ENCODE measurements at regions not wholly inside any gene's neighbourhood (a gene's known extent, or its start where the extent isn't known, plus 50 kb on each side); places are given as distances from the start of the nearest gene placed in this dataset.
A peak's percentile ranks its signal among the peaks of the same experiment; 100 is the strongest.

GRCh38 chr10:113292086-113292485, 260.8 kb upstream of the HABP2 start:
- no peak for DNase-seq

GRCh38 chr10:113292743-113293142, 260.1 kb upstream of the HABP2 start:
- DNase-seq, result no peak

- DNase-seq, result no peak
These were observed 259.7 kb upstream of the HABP2 start for GRCh38 chr10:113293167-113293566.

- no peak for DNase-seq
These were observed 258.0 kb upstream of the HABP2 start for GRCh38 chr10:113294868-113295267.

GRCh38 chr10:113297226-113297625, 255.6 kb upstream of the HABP2 start:
- no peak for DNase-seq

- DNase-seq, result no peak
These were observed 254.2 kb upstream of the HABP2 start for GRCh38 chr10:113298616-113299015.

- no peak for DNase-seq
These were observed 252.7 kb upstream of the HABP2 start for GRCh38 chr10:113300201-113300600.

- DNase-seq, result peak in 1 of 2 donors; percentile 91
These were observed 252.2 kb upstream of the HABP2 start for GRCh38 chr10:113300617-113301016.

- DNase-seq, result no peak
These were observed 251.4 kb upstream of the HABP2 start for GRCh38 chr10:113301342-113301984.

- no peak for DNase-seq
These were observed 250.8 kb upstream of the HABP2 start for GRCh38 chr10:113302062-113302461.

- DNase-seq, result no peak
These were observed 249.2 kb upstream of the HABP2 start for GRCh38 chr10:113303544-113304146.

- no peak for DNase-seq
These were observed 248.1 kb upstream of the HABP2 start for GRCh38 chr10:113304726-113305125.

GRCh38 chr10:113305871-113306270, 247.0 kb upstream of the HABP2 start:
- DNase-seq, result no peak

GRCh38 chr10:113309791-113310190, 243.1 kb upstream of the HABP2 start:
- no peak for DNase-seq

GRCh38 chr10:113310347-113310746, 242.5 kb upstream of the HABP2 start:
- peak in 1 of 2 donors; percentile 72 for DNase-seq

GRCh38 chr10:113313048-113313602, 239.7 kb upstream of the HABP2 start:
- DNase-seq, result no peak

GRCh38 chr10:113313722-113314121, 239.1 kb upstream of the HABP2 start:
- no peak for DNase-seq

- DNase-seq, result no peak
These were observed 236.3 kb upstream of the HABP2 start for GRCh38 chr10:113316506-113316905.

GRCh38 chr10:113317489-113317888, 235.4 kb upstream of the HABP2 start:
- no peak for DNase-seq

- no peak for DNase-seq
These were observed 233.4 kb upstream of the HABP2 start for GRCh38 chr10:113319479-113319878.

- no peak for DNase-seq
These were observed 232.6 kb upstream of the HABP2 start for GRCh38 chr10:113320211-113320610.

GRCh38 chr10:113320987-113321386, 231.9 kb upstream of the HABP2 start:
- DNase-seq, result peak in 1 of 2 donors; percentile 51

GRCh38 chr10:113322843-113323242, 230.0 kb upstream of the HABP2 start:
- DNase-seq, result peak; percentile 13 to 93

- DNase-seq, result no peak
These were observed 228.9 kb upstream of the HABP2 start for GRCh38 chr10:113323985-113324384.

Measured in bone marrow (tissue), 2 donors.